GM23248 (cell line): ENCODE measurements at regions not wholly inside any gene's neighbourhood (a gene's known extent, or its start where the extent isn't known, plus 50 kb on each side); places are given as distances from the start of the nearest gene placed in this dataset.
"Not testable (repeated sequence)": the region's sequence is repeated elsewhere in the genome, so short reads cannot be mapped to it uniquely, and the experiment has no call there.

ENCODE experiments used
- DNase-seq: peaks from one replicate; pipeline ENCODE4 v3.0.0-alpha.2; 2015
- H2AFZ ChIP-seq: fragments of 200-600 bp; sonication (generic); 2 replicates; pipeline ENCODE4 v1.6.1; 2016; ENCODE audit warnings: antibody characterized with exemption
- H3F3A ChIP-seq: fragments of 200-600 bp; sonication (generic); 2 replicates; pipeline ENCODE4 v1.6.1; 2016; ENCODE audit warnings: mild to moderate bottlenecking, antibody characterized with exemption, mixed run types; ENCODE audit not compliant: insufficient read depth
- H3K27ac ChIP-seq: fragments of 200-600 bp; sonication (generic); 2 replicates; pipeline ENCODE4 v1.5.1; 2016; ENCODE audit warnings: mild to moderate bottlenecking
- H3K27me3 ChIP-seq: fragments of 200-600 bp; sonication (generic); replicated peaks from 2 replicates; pipeline ENCODE4 v1.6.1; 2016; ENCODE audit warnings: mild to moderate bottlenecking; ENCODE audit not compliant: insufficient read depth
- H3K36me3 ChIP-seq: fragments of 200-600 bp; sonication (generic); 2 replicates; pipeline ENCODE4 v1.6.1; 2016; ENCODE audit warnings: low read depth, mild to moderate bottlenecking
- H3K4me1 ChIP-seq: fragments of 200-600 bp; sonication (generic); 2 replicates; pipeline ENCODE4 v1.6.1; 2016; ENCODE audit warnings: mild to moderate bottlenecking; ENCODE audit not compliant: insufficient read depth
- H3K4me2 ChIP-seq: fragments of 200-600 bp; sonication (generic); one replicate; pipeline ENCODE4 v1.6.1; 2016; ENCODE audit warnings: mild to moderate bottlenecking; ENCODE audit not compliant: unreplicated experiment
- H3K4me3 ChIP-seq: fragments of 200-600 bp; sonication (generic); 2 replicates; pipeline ENCODE4 v1.5.1; 2016; ENCODE audit warnings: mild to moderate bottlenecking
- H3K79me2 ChIP-seq: fragments of 200-600 bp; sonication (generic); 2 replicates; pipeline ENCODE4 v1.6.1; 2016; ENCODE audit warnings: mild to moderate bottlenecking; ENCODE audit not compliant: insufficient read depth
- H3K9ac ChIP-seq: fragments of 200-600 bp; sonication (generic); 2 replicates; pipeline ENCODE4 v1.6.1; 2016; ENCODE audit warnings: mild to moderate bottlenecking
- H3K9me2 ChIP-seq: fragments of 200-600 bp; sonication (generic); 2 replicates; pipeline ENCODE4 v1.6.1; 2016; ENCODE audit warnings: mixed run types, mild to moderate bottlenecking, moderate library complexity; ENCODE audit not compliant: insufficient read depth
- H3K9me3 ChIP-seq: fragments of 200-600 bp; sonication (generic); one replicate; pipeline ENCODE4 v1.6.1; 2017; ENCODE audit warnings: low read depth
- H4K20me1 ChIP-seq: fragments of 200-600 bp; sonication (generic); 2 replicates; pipeline ENCODE4 v1.6.0; 2016; ENCODE audit not compliant: insufficient read depth
- EZH2 ChIP-seq: fragments of 200-600 bp; sonication (generic); IDR thresholded peaks from 2 replicates; pipeline ENCODE4 v1.6.1; 2018; ENCODE audit warnings: antibody characterized with exemption, mild to moderate bottlenecking; ENCODE audit not compliant: insufficient read depth, poor library complexity, severe bottlenecking
- EZH2phosphoT487 ChIP-seq: fragments of 200-600 bp; sonication (generic); IDR thresholded peaks from 2 replicates; pipeline ENCODE4 v1.6.1; 2018; ENCODE audit warnings: antibody characterized with exemption, moderate library complexity, mild to moderate bottlenecking, low read depth; ENCODE audit not compliant: insufficient read depth
- WGBS, 2 experiments: methylation state at CpG; one replicate each; pipeline ENCODE4 v1.1.6; 2015 to 2017; ENCODE audit warnings: low lambda C conversion rate in 2 of 2, low coverage in 1 of 2; ENCODE audit errors: missing lambda C conversion rate in 2 of 2; 5-methylcytosine and 5-hydroxymethylcytosine counted together
- in situ Hi-C: fragments of 300-500 bp; cut with MboI; formaldehyde crosslinking; loops from 2 replicates; pipeline ENCODE4 v1.15.0; 2020

- no peak for TF ChIP-seq EZH2
- no peak for TF ChIP-seq EZH2phosphoT487
- Histone ChIP-seq H2AFZ (no peak overlapping the region), H3K79me2 (no peaks in the 10 kb centered on the region), H3K4me1 (no peaks in the 10 kb centered on the region), H3K4me3 (no peak overlapping the region), H3K4me2 (no peak overlapping the region), H3K9me3 (no peaks in the 10 kb centered on the region), H3K27ac (no peak overlapping the region), H3K27me3 (no peaks in the 10 kb centered on the region), H4K20me1 (no peaks in the 10 kb centered on the region), H3K9me2 (no peaks in the 10 kb centered on the region), H3K9ac (no peak overlapping the region), H3F3A (no peaks in the 10 kb centered on the region), H3K36me3 (no peaks in the 10 kb centered on the region)
- in situ Hi-C loops: no loop called here
- DNase-seq: no peak
- WGBS, 2 experiments: 56% methylated on average over 2 of the region's 2 CpGs
Measured at GRCh38 chr4:81781799-81782198, 310.1 kb upstream of the RASGEF1B start.

DNA sequence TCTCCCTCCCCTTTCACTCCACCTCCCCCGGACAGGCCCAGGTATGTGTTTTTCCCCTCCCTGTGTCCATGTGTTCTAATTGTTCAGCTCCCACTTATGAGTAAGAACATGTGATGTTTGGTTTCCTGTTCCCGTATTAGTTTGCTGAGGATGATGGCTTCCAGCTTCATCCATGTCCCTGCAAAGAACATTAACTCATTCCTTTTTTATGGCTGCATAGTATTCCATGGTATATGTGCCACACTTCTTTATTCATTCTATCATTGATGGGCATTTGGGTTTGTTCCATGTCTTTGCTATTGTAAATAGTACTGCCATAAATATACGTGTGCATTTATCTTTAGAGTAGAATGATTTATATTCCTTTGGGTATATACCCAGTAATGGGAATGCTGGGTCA is 306.0 kb upstream of the RASGEF1B start:
- H2AFZ ChIP-seq, H3K4me1 ChIP-seq, H3K4me2 ChIP-seq, H3K9me3 ChIP-seq, H4K20me1 ChIP-seq, H3F3A ChIP-seq, H3K4me3 ChIP-seq, DNase-seq, H3K9ac ChIP-seq, H3K79me2 ChIP-seq, in situ Hi-C loops, H3K27me3 ChIP-seq, H3K27ac ChIP-seq, H3K9me2 ChIP-seq, H3K36me3 ChIP-seq: not testable (repeated sequence)
- 38 to 46% methylated on average over 3 of the region's 3 CpGs for WGBS, 2 experiments

DNA sequence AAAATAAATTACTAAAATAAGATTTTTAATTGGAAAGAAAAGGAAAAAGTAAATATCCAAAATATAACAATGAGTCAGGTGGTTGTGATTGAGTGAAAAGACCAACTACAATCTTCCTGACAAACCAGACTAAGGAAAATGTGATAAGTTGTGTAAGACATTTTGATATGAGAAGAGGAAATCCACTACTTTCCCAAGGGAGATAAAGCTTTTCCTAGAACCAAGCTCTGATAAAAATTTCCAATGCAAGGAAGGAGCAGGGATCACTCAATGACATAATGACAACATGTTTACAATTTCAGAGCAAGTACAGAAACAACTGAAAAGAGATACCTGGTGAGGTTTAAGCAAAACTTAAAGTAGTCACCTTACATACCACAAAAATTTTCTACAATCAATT is 305.1 kb upstream of the RASGEF1B start:
- no peaks in the 10 kb centered on the region for H3K9me2 ChIP-seq
- no peaks in the 10 kb centered on the region; the same call in 1 of the 2 replicates for H3K27me3 ChIP-seq
- H3K9ac ChIP-seq: no peak overlapping the region
- TF ChIP-seq EZH2phosphoT487 (no peak), EZH2 (no peak)
- no peak overlapping the region for H2AFZ ChIP-seq
- H3F3A ChIP-seq: no peaks in the 10 kb centered on the region
- DNase-seq: no peak
- no peak overlapping the region for H3K4me3 ChIP-seq
- in situ Hi-C loops: no loop called here
- H3K79me2 ChIP-seq: no peaks in the 10 kb centered on the region
- H3K4me1 ChIP-seq: no peaks in the 10 kb centered on the region
- no peaks in the 10 kb centered on the region for H3K36me3 ChIP-seq
- no peak overlapping the region for H3K27ac ChIP-seq
- H3K4me2 ChIP-seq: no peak overlapping the region
- H4K20me1 ChIP-seq: no peaks in the 10 kb centered on the region
- no peaks in the 10 kb centered on the region for H3K9me3 ChIP-seq

GRCh38 chr4:81773557-81773956 is 301.9 kb upstream of the RASGEF1B start:
- no peak for DNase-seq
- Histone ChIP-seq H3K4me3 (no peak overlapping the region), H3F3A (no peaks in the 10 kb centered on the region), H3K36me3 (no peaks in the 10 kb centered on the region), H3K79me2 (no peaks in the 10 kb centered on the region), H2AFZ (no peak overlapping the region), H3K27ac (no peak overlapping the region), H3K9me3 (no peaks in the 10 kb centered on the region), H3K9ac (no peak overlapping the region), H3K4me1 (no peaks in the 10 kb centered on the region), H3K27me3 (no peaks in the 10 kb centered on the region; the same call in 1 of the 2 replicates), H3K9me2 (no peaks in the 10 kb centered on the region), H3K4me2 (no peak overlapping the region), H4K20me1 (no peaks in the 10 kb centered on the region)
- in situ Hi-C loops: no loop called here
- 51 to 55% methylated on average over 3 of the region's 3 CpGs for WGBS, 2 experiments
- no peak for TF ChIP-seq EZH2phosphoT487
- TF ChIP-seq EZH2: no peak

- no peaks in the 10 kb centered on the region; the same call in 1 of the 2 replicates for H3K27me3 ChIP-seq
- WGBS, 2 experiments: 39 to 63% methylated on average over 1 of the region's 1 CpG
Measured at GRCh38 chr4:81771721-81772120, 300.0 kb upstream of the RASGEF1B start.

More at GRCh38 chr4:81771721-81772120, 300.0 kb upstream of the RASGEF1B start:
- H3K4me2 ChIP-seq: no peak overlapping the region
- TF ChIP-seq EZH2 (no peak), EZH2phosphoT487 (no peak)
- no peaks in the 10 kb centered on the region for H3K79me2 ChIP-seq
- no peaks in the 10 kb centered on the region for H3F3A ChIP-seq
- H2AFZ ChIP-seq: no peak overlapping the region
- no peaks in the 10 kb centered on the region for H3K9me3 ChIP-seq
- H3K9me2 ChIP-seq: no peaks in the 10 kb centered on the region
- DNase-seq: no peak
- H3K4me3 ChIP-seq: no peak overlapping the region
- no peaks in the 10 kb centered on the region for H3K4me1 ChIP-seq
- no peaks in the 10 kb centered on the region for H4K20me1 ChIP-seq
- H3K9ac ChIP-seq: no peak overlapping the region
- in situ Hi-C loops: no loop called here
- no peak overlapping the region for H3K27ac ChIP-seq
- H3K36me3 ChIP-seq: no peaks in the 10 kb centered on the region
